Suprapubic skin (tissue), 4 donors: ENCODE measurements at regions not wholly inside any gene's neighbourhood (a gene's known extent, or its start where the extent isn't known, plus 50 kb on each side); places are given as distances from the start of the nearest gene placed in this dataset.
A peak's percentile ranks its signal among the peaks of the same experiment; 100 is the strongest.

Experiments
- DNase-seq, 2 donors: peaks; one replicate each; pipeline ENCODE4 v3.0.0-alpha.2; 2019; ENCODE audit warnings: low spot score in 2 of 2
- H3K27ac ChIP-seq: fragments of 200-600 bp; sonication (generic); one replicate; pipeline ENCODE4 v1.5.1; 2019
- H3K27me3 ChIP-seq: fragments of 200-600 bp; sonication (generic); one replicate; pipeline ENCODE4 v1.5.1; 2019
- H3K36me3 ChIP-seq: fragments of 200-600 bp; sonication (generic); one replicate; pipeline ENCODE4 v1.5.1; 2019
- H3K4me1 ChIP-seq: fragments of 200-600 bp; sonication (generic); one replicate; pipeline ENCODE4 v1.5.1; 2019
- H3K4me3 ChIP-seq: fragments of 200-600 bp; sonication (generic); one replicate; pipeline ENCODE4 v1.5.1; 2019; ENCODE audit warnings: mild to moderate bottlenecking
- H3K9me3 ChIP-seq: fragments of 200-600 bp; sonication (generic); one replicate; pipeline ENCODE4 v1.5.1; 2019
- EP300 ChIP-seq: sonication (generic); formaldehyde crosslinking; IDR thresholded peaks from one replicate; pipeline ENCODE4 v1.6.1; 2017; ENCODE audit warnings: antibody characterized with exemption
- POLR2A ChIP-seq, 2 donors: fragments of 450-650 bp; IDR thresholded peaks; one replicate each; pipeline ENCODE4 v1.6.1; 2017; ENCODE audit warnings: antibody characterized with exemption in 2 of 2, mild to moderate bottlenecking in 2 of 2, moderate library complexity in 2 of 2
- POLR2AphosphoS5 ChIP-seq, 3 donors: sonication (generic); formaldehyde crosslinking; IDR thresholded peaks; one replicate each; pipeline ENCODE4 v1.6.1; 2017; ENCODE audit warnings: antibody characterized with exemption in 3 of 3
- WGBS: methylation state at CpG from one replicate; pipeline ENCODE4 v1.1.5; 2018; 5-methylcytosine and 5-hydroxymethylcytosine counted together
- TF ChIP-seq, protein P1 (sequence below), 2 donors: fragments of 200-600 bp in 1 of 2; fragments of 450-650 bp in 1 of 2; sonication (generic) in 1 of 2; IDR thresholded peaks; one replicate each; pipeline ENCODE4 v1.5.1; 2016 to 2019; ENCODE audit warnings: antibody characterized with exemption in 2 of 2, mild to moderate bottlenecking in 1 of 2, moderate library complexity in 1 of 2

DNA sequence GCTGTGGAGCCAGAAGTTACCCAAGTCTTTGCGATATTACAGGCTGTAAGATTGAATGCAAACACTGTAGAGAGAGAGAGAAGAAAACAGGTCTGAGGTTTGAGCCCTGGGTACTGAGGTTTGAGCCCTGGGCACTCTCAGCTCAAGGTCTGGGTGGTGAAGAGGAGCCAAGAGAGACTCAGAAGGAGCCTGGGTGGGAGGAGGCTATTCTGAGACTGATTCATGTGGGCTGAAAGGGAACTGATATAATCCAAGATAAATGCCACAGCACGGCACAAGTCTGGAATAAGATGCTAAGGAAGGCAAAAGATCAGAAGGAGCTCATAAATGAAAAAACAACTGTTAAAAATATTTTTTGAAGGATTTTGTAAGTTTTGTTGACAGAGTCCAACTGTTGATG is 407.6 kb upstream of the HS6ST1 start:
- H3K27ac ChIP-seq, result no peak overlapping the region
- 63% methylated on average over 2 of the region's 2 CpGs for WGBS
- H3K4me1 ChIP-seq, result peaks cover 10% of the 10 kb centered on the region
- no peak overlapping the region for H3K4me3 ChIP-seq
- no peaks in the 10 kb centered on the region for H3K36me3 ChIP-seq
- no peak for DNase-seq
- H3K27me3 ChIP-seq, result no peaks in the 10 kb centered on the region
- peaks cover 4% of the 10 kb centered on the region for H3K9me3 ChIP-seq
- TF ChIP-seq, protein P1, sequence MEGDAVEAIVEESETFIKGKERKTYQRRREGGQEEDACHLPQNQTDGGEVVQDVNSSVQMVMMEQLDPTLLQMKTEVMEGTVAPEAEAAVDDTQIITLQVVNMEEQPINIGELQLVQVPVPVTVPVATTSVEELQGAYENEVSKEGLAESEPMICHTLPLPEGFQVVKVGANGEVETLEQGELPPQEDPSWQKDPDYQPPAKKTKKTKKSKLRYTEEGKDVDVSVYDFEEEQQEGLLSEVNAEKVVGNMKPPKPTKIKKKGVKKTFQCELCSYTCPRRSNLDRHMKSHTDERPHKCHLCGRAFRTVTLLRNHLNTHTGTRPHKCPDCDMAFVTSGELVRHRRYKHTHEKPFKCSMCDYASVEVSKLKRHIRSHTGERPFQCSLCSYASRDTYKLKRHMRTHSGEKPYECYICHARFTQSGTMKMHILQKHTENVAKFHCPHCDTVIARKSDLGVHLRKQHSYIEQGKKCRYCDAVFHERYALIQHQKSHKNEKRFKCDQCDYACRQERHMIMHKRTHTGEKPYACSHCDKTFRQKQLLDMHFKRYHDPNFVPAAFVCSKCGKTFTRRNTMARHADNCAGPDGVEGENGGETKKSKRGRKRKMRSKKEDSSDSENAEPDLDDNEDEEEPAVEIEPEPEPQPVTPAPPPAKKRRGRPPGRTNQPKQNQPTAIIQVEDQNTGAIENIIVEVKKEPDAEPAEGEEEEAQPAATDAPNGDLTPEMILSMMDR (IDR thresholded peaks at IDR 0.05), result no peak
- TF ChIP-seq POLR2A (IDR thresholded peaks at IDR 0.05) (no peak), EP300 (no peak), POLR2AphosphoS5 (IDR thresholded peaks at IDR 0.05) (no peak)

DNA sequence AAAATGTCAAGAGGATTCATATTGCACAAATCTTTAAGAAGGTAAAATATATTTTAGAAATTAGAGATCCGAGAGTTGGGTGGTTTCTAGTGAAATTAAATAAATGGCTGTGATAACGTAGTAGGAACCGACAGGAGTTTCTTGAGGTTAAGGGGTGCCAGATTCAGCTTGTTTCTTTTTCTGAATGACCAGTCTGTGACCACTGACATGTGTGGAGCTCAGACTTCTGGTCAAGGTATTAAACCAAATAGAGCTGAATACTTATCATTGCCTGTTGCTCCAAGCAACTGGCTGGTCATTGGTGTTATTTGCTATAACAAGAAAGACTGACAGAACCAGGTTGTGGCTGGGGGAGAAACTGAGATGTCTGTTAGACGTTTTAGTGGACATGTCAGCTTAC is 408.2 kb upstream of the HS6ST1 start:
- Histone ChIP-seq H3K36me3 (no peaks in the 10 kb centered on the region), H3K4me1 (peaks cover 10% of the 10 kb centered on the region), H3K27me3 (no peaks in the 10 kb centered on the region), H3K4me3 (no peak overlapping the region), H3K9me3 (peaks cover 4% of the 10 kb centered on the region), H3K27ac (peak overlapping the region; percentile 66)
- 92% methylated on average over 4 of the region's 4 CpGs for WGBS
- TF ChIP-seq POLR2A (IDR thresholded peaks at IDR 0.05) (no peak), POLR2AphosphoS5 (IDR thresholded peaks at IDR 0.05) (no peak), EP300 (no peak)
- TF ChIP-seq, protein P1 (IDR thresholded peaks at IDR 0.05), result no peak
- no peak for DNase-seq

- H3K4me3 ChIP-seq, result no peak overlapping the region
- no peak for DNase-seq
- TF ChIP-seq EP300 (no peak), POLR2AphosphoS5 (IDR thresholded peaks at IDR 0.05) (no peak), POLR2A (IDR thresholded peaks at IDR 0.05) (no peak)
- TF ChIP-seq, protein P1 (IDR thresholded peaks at IDR 0.05), result no peak
- peak overlapping the region; percentile 66 for H3K27ac ChIP-seq
- H3K9me3 ChIP-seq, result peaks cover 4% of the 10 kb centered on the region
- H3K36me3 ChIP-seq, result no peaks in the 10 kb centered on the region
- H3K4me1 ChIP-seq, result peaks cover 10% of the 10 kb centered on the region
- 75% methylated on average over 2 of the region's 2 CpGs for WGBS
- no peaks in the 10 kb centered on the region for H3K27me3 ChIP-seq
These were observed 408.7 kb upstream of the HS6ST1 start for GRCh38 chr2:128727404-128727803.

DNA sequence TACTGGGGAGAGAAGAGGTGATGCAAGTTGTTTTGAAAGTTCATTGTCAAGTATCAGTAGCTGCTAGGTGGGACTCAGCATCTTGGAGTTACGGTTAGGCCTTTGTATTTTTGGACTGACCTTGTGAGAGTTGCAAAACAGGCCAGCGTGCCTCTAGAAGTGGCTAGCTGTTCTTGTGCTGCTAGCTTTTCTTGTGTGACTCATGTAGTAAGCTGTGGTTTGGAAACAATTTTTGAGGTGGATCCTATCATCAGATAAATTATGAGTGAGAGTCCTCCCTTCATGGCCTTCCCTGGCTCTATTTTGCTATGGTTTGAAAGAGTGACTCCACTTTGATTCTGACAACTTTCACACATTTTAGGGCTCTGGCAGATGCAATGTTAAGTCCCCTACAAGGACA is 409.2 kb upstream of the HS6ST1 start:
- DNase-seq, result no peak
- no peak for TF ChIP-seq POLR2A (IDR thresholded peaks at IDR 0.05)
- peak in 1 of 3 donors; percentile 41 for TF ChIP-seq POLR2AphosphoS5 (IDR thresholded peaks at IDR 0.05)
- Histone ChIP-seq H3K27ac (peak overlapping the region; percentile 66), H3K9me3 (peaks cover 4% of the 10 kb centered on the region), H3K27me3 (no peaks in the 10 kb centered on the region), H3K4me3 (no peak overlapping the region), H3K36me3 (no peaks in the 10 kb centered on the region), H3K4me1 (peaks cover 13% of the 10 kb centered on the region)
- WGBS, result 40% methylated on average over 2 of the region's 2 CpGs

DNA sequence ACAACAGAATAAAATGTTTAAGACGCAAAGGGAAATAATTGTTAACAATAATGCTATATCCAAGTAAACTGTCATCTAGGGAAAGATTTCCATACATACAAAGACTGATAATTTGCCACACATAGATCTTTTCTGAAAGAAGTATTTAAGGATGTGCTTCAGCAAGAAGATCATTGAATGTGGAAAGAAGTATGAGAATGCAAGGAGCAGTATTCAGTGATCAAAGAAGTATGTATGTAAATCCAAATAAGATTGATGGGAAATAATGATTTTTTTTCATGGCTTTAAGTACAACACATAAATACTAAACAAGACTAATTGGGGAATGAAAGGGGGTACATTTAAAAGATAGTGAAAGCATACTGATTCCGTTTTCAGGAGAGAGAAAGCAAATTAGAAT is 410.4 kb upstream of the HS6ST1 start:
- Histone ChIP-seq H3K4me1 (peaks cover 22% of the 10 kb centered on the region), H3K27ac (no peak overlapping the region), H3K9me3 (peaks cover 4% of the 10 kb centered on the region), H3K4me3 (no peak overlapping the region), H3K36me3 (no peaks in the 10 kb centered on the region), H3K27me3 (no peaks in the 10 kb centered on the region)
- 95% methylated on average over 2 of the region's 2 CpGs for WGBS
- TF ChIP-seq POLR2AphosphoS5 (IDR thresholded peaks at IDR 0.05), result no peak
- TF ChIP-seq EP300, result no peak
- TF ChIP-seq, protein P1 (IDR thresholded peaks at IDR 0.05), result no peak
- TF ChIP-seq POLR2A (IDR thresholded peaks at IDR 0.05), result no peak
- DNase-seq, result no peak
